ENCODE measurements at regions not wholly inside any gene's neighbourhood (a gene's known extent, or its start where the extent isn't known, plus 50 kb on each side); places are given as distances from the start of the nearest gene placed in this dataset.
"Not testable (repeated sequence)": the region's sequence is repeated elsewhere in the genome, so short reads cannot be mapped to it uniquely, and the experiment has no call there.

GRCh38 chr6:169000022-169000421 lies 253.6 kb downstream of the THBS2 start:
- no peak for DNase-seq

GRCh38 chr6:168999392-168999791 lies 254.3 kb downstream of the THBS2 start:
- DNase-seq, result no peak

- DNase-seq, result no peak
Measured at GRCh38 chr6:168996356-168996625, 257.4 kb downstream of the THBS2 start.

GRCh38 chr6:168995526-168996355 lies 257.9 kb downstream of the THBS2 start:
- no peak for DNase-seq

GRCh38 chr6:168994956-168995355 lies 258.7 kb downstream of the THBS2 start:
- no peak for DNase-seq

GRCh38 chr6:168992446-168993144 lies 261.1 kb downstream of the THBS2 start:
- DNase-seq, result no peak

GRCh38 chr6:168991695-168992094 lies 262.0 kb downstream of the THBS2 start:
- not testable (repeated sequence) for DNase-seq

- DNase-seq, result no peak
Measured at GRCh38 chr6:168990019-168990751, 263.5 kb downstream of the THBS2 start.

- DNase-seq, result no peak
Measured at GRCh38 chr6:168989421-168989820, 264.2 kb downstream of the THBS2 start.

GRCh38 chr6:168988801-168989200 lies 264.8 kb downstream of the THBS2 start:
- DNase-seq, result no peak

GRCh38 chr6:168988280-168988679 lies 265.4 kb downstream of the THBS2 start:
- no peak for DNase-seq

GRCh38 chr6:168985705-168986104 lies 267.9 kb downstream of the THBS2 start:
- DNase-seq, result no peak

GRCh38 chr6:168983925-168984324 lies 269.7 kb downstream of the THBS2 start:
- no peak for DNase-seq

- DNase-seq, result no peak
Measured at GRCh38 chr6:168981187-168981586, 272.5 kb downstream of the THBS2 start.

- no peak for DNase-seq
Measured at GRCh38 chr6:168979254-168979653, 274.4 kb downstream of the THBS2 start.

- DNase-seq, result no peak
Measured at GRCh38 chr6:168972128-168972527, 281.5 kb downstream of the THBS2 start.

- no peak for DNase-seq
Measured at GRCh38 chr6:168971549-168971948, 282.1 kb downstream of the THBS2 start.

- DNase-seq, result no peak
Measured at GRCh38 chr6:168968801-168969200, 284.8 kb downstream of the THBS2 start.

GRCh38 chr6:168968228-168968627 lies 285.4 kb downstream of the THBS2 start:
- no peak for DNase-seq

- no peak for DNase-seq
Measured at GRCh38 chr6:168967281-168967925, 286.2 kb downstream of the THBS2 start.

GRCh38 chr6:168964138-168964835 lies 289.4 kb downstream of the THBS2 start:
- no peak for DNase-seq

- DNase-seq, result no peak
Measured at GRCh38 chr6:168962886-168963285, 290.8 kb downstream of the THBS2 start.

- no peak for DNase-seq
Measured at GRCh38 chr6:168961264-168961656, 292.4 kb downstream of the THBS2 start.

Data from bone marrow (tissue), 2 donors.